ENCODE measurements at regions not wholly inside any gene's neighbourhood (a gene's known extent, or its start where the extent isn't known, plus 50 kb on each side); places are given as distances from the start of the nearest gene placed in this dataset.

- TF ChIP-seq MAX (IDR thresholded peaks at IDR 0.05; ENCODE audit: low read depth, low read length) = no peak
- TF ChIP-seq POLR2A (IDR thresholded peaks at IDR 0.05; ENCODE audit: extremely low read depth, insufficient read length) = no peak
- no peak for TF ChIP-seq MYC (IDR thresholded peaks at IDR 0.05; ENCODE audit: low read depth, low read length)
- TF ChIP-seq, protein P1, sequence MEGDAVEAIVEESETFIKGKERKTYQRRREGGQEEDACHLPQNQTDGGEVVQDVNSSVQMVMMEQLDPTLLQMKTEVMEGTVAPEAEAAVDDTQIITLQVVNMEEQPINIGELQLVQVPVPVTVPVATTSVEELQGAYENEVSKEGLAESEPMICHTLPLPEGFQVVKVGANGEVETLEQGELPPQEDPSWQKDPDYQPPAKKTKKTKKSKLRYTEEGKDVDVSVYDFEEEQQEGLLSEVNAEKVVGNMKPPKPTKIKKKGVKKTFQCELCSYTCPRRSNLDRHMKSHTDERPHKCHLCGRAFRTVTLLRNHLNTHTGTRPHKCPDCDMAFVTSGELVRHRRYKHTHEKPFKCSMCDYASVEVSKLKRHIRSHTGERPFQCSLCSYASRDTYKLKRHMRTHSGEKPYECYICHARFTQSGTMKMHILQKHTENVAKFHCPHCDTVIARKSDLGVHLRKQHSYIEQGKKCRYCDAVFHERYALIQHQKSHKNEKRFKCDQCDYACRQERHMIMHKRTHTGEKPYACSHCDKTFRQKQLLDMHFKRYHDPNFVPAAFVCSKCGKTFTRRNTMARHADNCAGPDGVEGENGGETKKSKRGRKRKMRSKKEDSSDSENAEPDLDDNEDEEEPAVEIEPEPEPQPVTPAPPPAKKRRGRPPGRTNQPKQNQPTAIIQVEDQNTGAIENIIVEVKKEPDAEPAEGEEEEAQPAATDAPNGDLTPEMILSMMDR (IDR thresholded peaks at IDR 0.05; ENCODE audit: low read depth, low read length) = no peak
- H3K4me3 ChIP-seq (ENCODE audit: low read depth, low read length) = no peak overlapping the region
- no peak for DNase-seq (ENCODE audit: low read depth)
These were observed 406.9 kb downstream of the OXSM start for GRCh38 chr3:26196781-26197180.

GRCh38 chr3:26198609-26199008 is 408.7 kb downstream of the OXSM start:
- no peak for DNase-seq (ENCODE audit: low read depth)
- TF ChIP-seq MYC (IDR thresholded peaks at IDR 0.05; ENCODE audit: low read depth, low read length) (no peak), MAX (IDR thresholded peaks at IDR 0.05; ENCODE audit: low read depth, low read length) (no peak)

DNA sequence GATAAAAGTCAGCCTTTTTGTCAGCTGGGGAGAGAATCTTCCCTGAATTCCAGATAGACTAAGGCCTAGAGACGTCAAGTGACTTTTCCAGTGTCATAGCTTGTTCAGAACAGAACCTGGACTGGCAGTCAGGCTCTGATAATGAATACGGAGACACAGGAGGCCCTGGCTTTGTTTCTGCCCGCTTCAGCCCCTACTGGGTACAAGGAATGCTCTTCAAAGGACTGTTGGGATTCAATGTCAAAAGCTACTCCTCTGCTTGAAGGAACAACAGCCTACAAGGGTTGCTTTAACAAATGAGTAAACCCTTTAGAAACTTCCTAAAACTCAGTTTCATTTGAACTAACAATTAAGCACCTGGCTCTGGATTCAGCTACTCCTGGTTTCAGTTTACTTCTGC is 412.3 kb downstream of the OXSM start:
- no peak for DNase-seq (ENCODE audit: low read depth)
- no peak for TF ChIP-seq MAX (IDR thresholded peaks at IDR 0.05; ENCODE audit: low read depth, low read length)
- TF ChIP-seq POLR2A (IDR thresholded peaks at IDR 0.05; ENCODE audit: extremely low read depth, insufficient read length) = no peak
- no peak overlapping the region for H3K4me3 ChIP-seq (ENCODE audit: low read depth, low read length)

More at GRCh38 chr3:26198609-26199008, 408.7 kb downstream of the OXSM start:
- H3K4me3 ChIP-seq (ENCODE audit: low read depth, low read length) = no peak overlapping the region

- no peak overlapping the region for H3K4me3 ChIP-seq (ENCODE audit: low read depth, low read length)
- DNase-seq (ENCODE audit: low read depth) = no peak
- no peak for TF ChIP-seq MAX (IDR thresholded peaks at IDR 0.05; ENCODE audit: low read depth, low read length)
- TF ChIP-seq, protein P1 (IDR thresholded peaks at IDR 0.05; ENCODE audit: low read depth, low read length) = no peak
- no peak for TF ChIP-seq MYC (IDR thresholded peaks at IDR 0.05; ENCODE audit: low read depth, low read length)
- TF ChIP-seq POLR2A (IDR thresholded peaks at IDR 0.05; ENCODE audit: extremely low read depth, insufficient read length) = no peak
These were observed 415.6 kb downstream of the OXSM start for GRCh38 chr3:26205475-26205874.

GRCh38 chr3:26208201-26208600 is 414.4 kb upstream of the LRRC3B start:
- H3K4me3 ChIP-seq (ENCODE audit: low read depth, low read length) = no peak overlapping the region
- DNase-seq (ENCODE audit: low read depth) = no peak
- TF ChIP-seq POLR2A (IDR thresholded peaks at IDR 0.05; ENCODE audit: extremely low read depth, insufficient read length) (no peak), MYC (IDR thresholded peaks at IDR 0.05; ENCODE audit: low read depth, low read length) (no peak), MAX (IDR thresholded peaks at IDR 0.05; ENCODE audit: low read depth, low read length) (no peak)
- TF ChIP-seq, protein P1 (IDR thresholded peaks at IDR 0.05; ENCODE audit: low read depth, low read length) = no peak

DNA sequence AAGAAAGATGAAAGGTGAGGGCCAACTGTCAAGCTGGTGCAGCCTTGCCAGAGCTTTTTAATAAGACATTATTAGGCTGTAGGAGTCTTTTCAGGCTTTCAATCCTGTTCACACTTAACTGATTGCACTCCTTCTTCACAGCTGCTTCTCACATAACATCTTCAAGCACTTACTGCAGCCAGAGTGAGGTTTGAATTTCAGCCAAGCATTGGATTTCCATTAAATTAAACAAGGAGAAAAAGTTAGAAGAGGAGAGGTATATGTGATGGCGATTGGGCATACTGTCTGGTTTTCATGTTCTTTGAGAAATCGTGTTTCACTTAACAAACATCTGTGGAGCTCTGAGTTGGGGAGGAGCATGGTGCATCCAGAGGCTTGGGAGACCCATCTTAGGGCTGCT is 392.8 kb upstream of the LRRC3B start:
- H3K4me3 ChIP-seq (ENCODE audit: low read depth, low read length) = no peak overlapping the region
- TF ChIP-seq MYC (IDR thresholded peaks at IDR 0.05; ENCODE audit: low read depth, low read length) (no peak), POLR2A (IDR thresholded peaks at IDR 0.05; ENCODE audit: extremely low read depth, insufficient read length) (no peak), MAX (IDR thresholded peaks at IDR 0.05; ENCODE audit: low read depth, low read length) (no peak)
- TF ChIP-seq, protein P1 (IDR thresholded peaks at IDR 0.05; ENCODE audit: low read depth, low read length) = no peak
- no peak for DNase-seq (ENCODE audit: low read depth)

DNA sequence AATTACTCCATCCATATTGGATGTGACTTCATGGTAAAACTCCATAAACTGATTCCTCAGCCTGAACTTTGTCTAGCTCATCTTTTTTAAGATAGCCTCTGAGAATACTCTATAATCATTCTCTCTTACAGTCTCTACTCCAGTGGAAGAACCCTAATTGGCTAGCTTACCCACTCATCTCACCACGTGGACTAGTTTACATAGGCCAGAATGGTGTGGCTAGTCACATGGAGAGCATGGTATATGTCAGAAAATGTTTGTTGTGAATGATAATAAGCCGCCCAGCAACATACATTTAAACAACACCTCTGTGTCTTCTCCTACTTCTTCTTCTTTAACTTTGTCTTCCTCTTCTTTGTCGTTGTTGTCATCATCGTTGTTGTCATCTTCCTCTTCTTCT is 389.2 kb upstream of the LRRC3B start:
- no peak overlapping the region for H3K4me3 ChIP-seq (ENCODE audit: low read depth, low read length)
- TF ChIP-seq MYC (IDR thresholded peaks at IDR 0.05; ENCODE audit: low read depth, low read length) = no peak
- no peak for TF ChIP-seq MAX (IDR thresholded peaks at IDR 0.05; ENCODE audit: low read depth, low read length)
- no peak for TF ChIP-seq POLR2A (IDR thresholded peaks at IDR 0.05; ENCODE audit: extremely low read depth, insufficient read length)
- TF ChIP-seq, protein P1 (IDR thresholded peaks at IDR 0.05; ENCODE audit: low read depth, low read length) = no peak
- DNase-seq (ENCODE audit: low read depth) = no peak
